ENCODE measurements at regions not wholly inside any gene's neighbourhood (a gene's known extent, or its start where the extent isn't known, plus 50 kb on each side); places are given as distances from the start of the nearest gene placed in this dataset.
"Not testable (repeated sequence)": the region's sequence is repeated elsewhere in the genome, so short reads cannot be mapped to it uniquely, and the experiment has no call there.

DNA sequence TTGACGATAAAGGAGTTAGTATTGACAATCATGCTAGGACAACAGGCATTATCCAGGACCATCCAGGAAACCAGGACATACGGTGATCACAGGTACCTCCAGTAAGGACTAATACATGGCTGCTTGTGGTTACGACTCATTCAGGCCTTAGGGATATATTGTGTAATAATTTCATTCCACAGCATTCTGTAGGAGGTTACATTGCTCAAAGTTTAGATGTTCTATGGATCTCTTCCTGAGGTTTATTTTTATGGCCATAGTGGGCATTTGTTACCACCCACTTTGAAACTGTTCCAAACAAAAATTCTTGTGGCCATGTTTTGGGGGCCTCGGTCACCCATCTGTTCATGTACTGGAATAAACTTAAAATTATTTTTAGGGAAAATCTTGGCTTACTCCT lies 431.6 kb downstream of the METTL4 start:
- in situ Hi-C loops (cut with HindIII; ENCODE audit: low pct_unique_long_range_greater_than_20kb, low sequenced_read_pairs), result no loop called here
- peak in 1 of 2 experiments; percentile 42 for DNase-seq (ENCODE audit: low read depth in 1 of 2, low spot score in 1 of 2)
- TF ChIP-seq JUND (IDR thresholded peaks at IDR 0.05; ENCODE audit: low read depth), result no peak

DNA sequence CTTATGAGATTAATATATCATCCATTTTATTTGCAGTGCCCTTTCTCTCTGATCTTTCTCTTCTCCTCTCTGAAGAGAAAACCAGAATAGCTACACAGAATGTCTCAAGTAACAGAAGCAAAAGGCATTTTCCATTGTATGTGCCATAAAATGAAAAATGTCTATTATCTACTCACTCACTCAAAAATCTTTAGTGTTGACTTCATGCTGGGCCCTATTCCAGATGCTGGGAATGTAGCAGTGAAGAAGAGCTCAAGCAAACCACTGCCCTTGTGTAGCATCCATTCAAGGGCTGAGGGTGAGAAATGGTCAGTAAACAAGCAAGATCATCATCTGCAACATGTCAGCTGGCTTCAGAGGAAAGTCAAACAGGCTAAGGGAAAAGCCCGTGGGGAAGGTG lies 427.7 kb downstream of the METTL4 start:
- in situ Hi-C loops (cut with HindIII; ENCODE audit: low pct_unique_long_range_greater_than_20kb, low sequenced_read_pairs), result no loop called here
- DNase-seq (ENCODE audit: low read depth in 1 of 2, low spot score in 1 of 2), result no peak
- TF ChIP-seq JUND (IDR thresholded peaks at IDR 0.05; ENCODE audit: low read depth), result no peak

DNA sequence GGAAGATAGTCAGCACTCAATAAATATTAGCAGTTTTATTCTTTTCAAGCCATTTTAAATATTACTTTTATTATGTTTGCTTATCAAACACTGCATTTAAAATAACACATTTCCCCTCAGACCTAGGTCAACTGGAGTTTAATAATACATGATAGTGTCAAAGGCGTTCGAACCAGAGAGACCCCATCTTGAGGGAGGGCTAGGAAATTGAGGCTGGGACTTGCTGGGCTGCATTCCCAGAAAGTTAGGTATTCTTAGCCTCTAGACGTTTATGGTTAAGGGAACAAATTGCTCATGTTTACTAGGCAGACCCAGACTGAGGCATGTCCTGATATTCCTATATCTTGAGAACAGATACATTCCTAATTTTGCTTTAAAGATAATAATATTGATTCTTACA lies 426.5 kb downstream of the METTL4 start:
- in situ Hi-C loops (cut with HindIII; ENCODE audit: low pct_unique_long_range_greater_than_20kb, low sequenced_read_pairs), result no loop called here
- no peak for DNase-seq (ENCODE audit: low read depth in 1 of 2, low spot score in 1 of 2)
- TF ChIP-seq JUND (IDR thresholded peaks at IDR 0.05; ENCODE audit: low read depth), result no peak

- in situ Hi-C loops (cut with HindIII; ENCODE audit: low pct_unique_long_range_greater_than_20kb, low sequenced_read_pairs), result no loop called here
- no peak for DNase-seq (ENCODE audit: low read depth in 1 of 2, low spot score in 1 of 2)
- TF ChIP-seq JUND (IDR thresholded peaks at IDR 0.05; ENCODE audit: low read depth), result no peak
These were observed 425.2 kb downstream of the METTL4 start for GRCh38 chr18:2146092-2146491.

DNA sequence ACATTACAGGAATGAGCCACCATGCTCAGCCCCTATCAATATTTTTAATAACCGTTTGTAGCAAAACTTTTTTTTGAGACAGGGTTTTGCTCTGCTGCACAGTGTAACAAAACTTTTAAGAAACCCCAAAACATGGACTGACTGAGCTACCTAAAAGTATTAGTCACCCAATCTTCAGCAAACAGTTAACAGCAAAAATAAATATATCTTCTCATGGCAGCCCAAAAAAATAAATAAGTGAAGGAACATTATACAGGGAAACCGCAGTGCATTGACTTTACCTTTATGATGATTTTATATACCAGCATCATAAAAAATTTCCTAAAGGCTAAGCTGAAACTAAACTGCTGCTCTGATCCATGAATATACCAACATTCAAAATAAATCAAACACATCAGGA lies 424.6 kb downstream of the METTL4 start:
- no peak for TF ChIP-seq JUND (IDR thresholded peaks at IDR 0.05; ENCODE audit: low read depth)
- no peak for DNase-seq (ENCODE audit: low read depth in 1 of 2, low spot score in 1 of 2)
- in situ Hi-C loops (cut with HindIII; ENCODE audit: low pct_unique_long_range_greater_than_20kb, low sequenced_read_pairs), result no loop called here

DNA sequence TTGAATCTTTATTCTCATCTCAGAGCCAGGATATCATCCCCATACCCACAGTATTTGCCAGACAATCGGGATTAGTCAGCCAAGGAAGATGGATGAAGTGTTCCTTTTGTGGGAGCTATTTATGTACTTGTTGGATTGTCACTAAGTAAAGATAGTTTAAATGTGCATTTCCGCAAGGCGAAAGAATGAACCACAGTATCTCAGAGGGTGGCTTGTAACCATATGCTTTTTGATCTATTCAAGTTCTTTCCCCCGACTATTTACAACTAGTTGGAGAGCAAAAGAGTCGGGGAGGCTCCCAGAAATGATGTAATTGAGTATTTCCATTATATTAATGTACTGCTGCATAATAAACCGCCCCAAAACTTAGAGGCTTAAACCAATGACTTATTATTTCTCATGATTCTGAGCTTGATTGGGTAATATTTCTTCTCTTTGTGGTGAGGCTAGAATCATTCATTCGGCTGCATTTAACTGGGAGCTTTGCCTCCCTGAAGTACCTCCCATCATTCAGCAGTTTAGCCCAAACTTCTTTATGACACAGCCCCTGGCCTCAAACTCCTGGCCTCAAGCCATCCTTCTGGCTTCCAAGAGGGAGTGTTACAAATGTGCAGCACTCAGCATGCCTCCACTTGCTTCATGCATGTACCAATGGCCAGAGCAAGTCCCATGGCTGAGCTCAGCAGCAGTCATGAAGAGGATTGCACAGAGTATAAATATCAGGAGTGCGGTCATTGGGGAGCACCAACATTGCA lies 423.7 kb downstream of the METTL4 start:
- in situ Hi-C loops (cut with HindIII; ENCODE audit: low pct_unique_long_range_greater_than_20kb, low sequenced_read_pairs), result no loop called here
- no peak for TF ChIP-seq JUND (IDR thresholded peaks at IDR 0.05; ENCODE audit: low read depth)
- no peak for DNase-seq (ENCODE audit: low read depth in 1 of 2, low spot score in 1 of 2)

GRCh38 chr18:2148823-2149222 lies 422.5 kb downstream of the METTL4 start:
- in situ Hi-C loops (cut with HindIII; ENCODE audit: low pct_unique_long_range_greater_than_20kb, low sequenced_read_pairs), result no loop called here
- no peak for DNase-seq (ENCODE audit: low read depth in 1 of 2, low spot score in 1 of 2)
- no peak for TF ChIP-seq JUND (IDR thresholded peaks at IDR 0.05; ENCODE audit: low read depth)

DNA sequence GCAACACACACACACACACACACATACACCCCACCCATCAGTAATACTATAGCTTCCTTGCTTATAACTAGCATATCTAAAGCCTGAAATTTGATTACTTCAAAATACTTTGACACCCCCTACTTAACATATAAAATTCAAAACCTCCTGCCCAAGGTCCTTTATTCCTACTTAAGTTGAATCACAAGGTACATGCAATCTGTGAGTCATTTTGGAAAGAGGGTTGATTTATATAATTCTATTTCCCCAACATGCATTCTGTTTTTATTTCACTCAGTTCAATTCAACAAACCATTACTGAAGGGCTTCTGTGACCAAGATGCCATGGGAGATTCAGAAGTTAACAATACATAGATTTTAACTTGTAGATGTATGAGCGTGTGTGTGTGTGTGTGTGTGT lies 420.7 kb downstream of the METTL4 start:
- no peak for TF ChIP-seq JUND (IDR thresholded peaks at IDR 0.05; ENCODE audit: low read depth)
- DNase-seq (ENCODE audit: low read depth in 1 of 2, low spot score in 1 of 2), result no peak
- in situ Hi-C loops (cut with HindIII; ENCODE audit: low pct_unique_long_range_greater_than_20kb, low sequenced_read_pairs), result no loop called here

DNA sequence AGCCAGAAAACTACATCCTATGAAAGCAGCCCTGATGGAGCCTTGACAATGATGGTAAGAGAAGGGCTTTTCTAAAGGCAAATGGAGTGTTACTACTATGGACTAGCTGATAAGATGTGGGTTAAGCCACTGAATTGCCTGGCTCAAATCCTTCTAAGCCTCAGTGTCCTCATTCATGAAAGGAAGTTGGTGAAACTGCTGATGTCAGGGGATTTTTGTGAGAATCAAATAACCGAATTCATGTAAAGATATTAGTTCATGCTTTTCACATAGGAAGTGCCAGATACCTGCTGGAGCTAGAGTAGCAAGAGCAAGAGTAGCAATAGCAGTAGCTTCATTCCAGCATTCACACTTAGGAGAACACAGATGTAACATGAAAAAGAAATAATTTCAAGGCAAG lies 417.0 kb downstream of the METTL4 start:
- in situ Hi-C loops (cut with HindIII; ENCODE audit: low pct_unique_long_range_greater_than_20kb, low sequenced_read_pairs), result no loop called here
- no peak for DNase-seq (ENCODE audit: low read depth in 1 of 2, low spot score in 1 of 2)
- no peak for TF ChIP-seq JUND (IDR thresholded peaks at IDR 0.05; ENCODE audit: low read depth)

DNA sequence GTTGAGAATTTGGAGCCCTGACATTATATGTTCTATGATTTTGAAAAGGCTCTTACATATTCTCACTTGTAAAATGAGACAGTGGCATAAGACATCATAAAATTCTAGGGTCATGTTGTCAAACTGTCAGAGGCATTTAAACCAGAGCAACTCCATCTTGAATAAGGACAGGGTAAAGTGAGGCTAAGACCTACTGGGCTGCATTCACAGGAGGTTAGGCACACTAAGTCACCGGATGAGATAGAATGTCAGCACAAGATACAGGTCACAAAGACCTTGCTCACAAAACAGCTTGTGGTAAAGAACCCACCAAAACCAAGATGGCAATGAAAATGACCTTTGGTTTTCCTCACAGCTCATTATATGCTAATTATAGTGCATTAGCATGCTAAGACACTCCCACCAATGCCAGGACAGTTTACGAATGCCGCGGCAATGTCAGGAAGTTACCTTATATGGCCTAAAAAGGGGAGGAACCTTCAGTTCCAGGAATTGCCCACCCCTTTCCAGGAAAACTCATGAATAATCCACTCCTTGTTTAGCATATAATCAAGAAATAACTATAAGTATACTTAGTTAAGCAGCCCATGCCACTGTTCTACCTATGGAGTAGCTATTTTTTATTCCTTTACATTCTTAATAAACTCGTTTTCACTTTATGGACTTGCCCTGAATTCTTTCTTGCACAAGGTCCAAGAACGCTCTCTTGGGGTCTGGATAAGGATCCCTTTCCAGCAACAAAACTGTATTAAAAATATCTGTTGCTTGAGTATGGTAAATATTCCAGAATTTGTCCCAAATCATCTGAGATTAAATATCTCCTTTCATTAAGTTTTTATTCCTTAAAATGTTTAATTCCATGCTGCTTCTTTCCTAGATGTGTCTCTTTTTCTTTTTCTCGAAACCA lies 406.4 kb downstream of the METTL4 start:
- DNase-seq (ENCODE audit: low read depth in 1 of 2, low spot score in 1 of 2), result peak in 1 of 2 experiments; percentile 30
- TF ChIP-seq JUND (IDR thresholded peaks at IDR 0.05; ENCODE audit: low read depth), result no peak
- in situ Hi-C loops (cut with HindIII; ENCODE audit: low pct_unique_long_range_greater_than_20kb, low sequenced_read_pairs), result no loop called here

DNA sequence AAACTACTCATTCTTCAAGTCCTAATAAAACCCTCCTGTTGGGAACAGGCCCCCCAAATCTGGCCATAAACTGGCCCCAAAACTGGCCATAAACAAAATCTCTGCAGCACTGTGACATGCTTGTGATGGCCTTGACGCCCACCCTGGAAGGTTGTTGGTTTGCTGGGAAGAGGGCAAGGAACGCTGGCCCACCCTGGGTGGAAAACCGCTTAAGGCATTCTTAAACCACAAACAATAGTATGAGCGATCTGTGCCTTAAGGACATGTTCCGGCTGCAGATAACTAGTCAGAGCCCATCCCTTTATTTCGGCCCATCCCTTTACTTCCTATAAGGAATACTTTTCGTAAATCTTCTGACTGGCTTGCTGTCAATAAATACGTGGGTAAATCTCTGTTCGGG lies 404.4 kb downstream of the METTL4 start:
- in situ Hi-C loops (cut with HindIII; ENCODE audit: low pct_unique_long_range_greater_than_20kb, low sequenced_read_pairs); DNase-seq (ENCODE audit: low read depth in 1 of 2, low spot score in 1 of 2): not testable (repeated sequence)

DNA sequence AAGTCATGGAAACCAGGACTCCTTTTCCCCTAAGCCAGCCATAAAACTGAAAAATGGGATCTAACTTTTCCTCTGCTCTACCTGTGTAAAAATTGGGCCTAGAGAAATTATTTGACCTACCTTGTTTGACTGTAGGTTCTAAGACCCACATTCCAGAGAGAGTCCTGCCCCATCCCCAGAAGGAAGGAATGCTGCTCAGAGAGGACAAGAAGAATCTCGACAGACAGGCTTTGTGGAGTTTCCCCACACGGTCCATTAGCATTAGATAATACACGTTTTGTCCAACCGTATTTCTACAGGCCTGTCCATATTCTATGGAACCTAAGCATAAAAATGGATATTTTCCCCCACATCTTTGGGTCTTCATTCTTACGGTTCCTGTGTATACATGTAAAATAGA lies 403.3 kb downstream of the METTL4 start:
- in situ Hi-C loops (cut with HindIII; ENCODE audit: low pct_unique_long_range_greater_than_20kb, low sequenced_read_pairs), result no loop called here
- no peak for TF ChIP-seq JUND (IDR thresholded peaks at IDR 0.05; ENCODE audit: low read depth)

DNA sequence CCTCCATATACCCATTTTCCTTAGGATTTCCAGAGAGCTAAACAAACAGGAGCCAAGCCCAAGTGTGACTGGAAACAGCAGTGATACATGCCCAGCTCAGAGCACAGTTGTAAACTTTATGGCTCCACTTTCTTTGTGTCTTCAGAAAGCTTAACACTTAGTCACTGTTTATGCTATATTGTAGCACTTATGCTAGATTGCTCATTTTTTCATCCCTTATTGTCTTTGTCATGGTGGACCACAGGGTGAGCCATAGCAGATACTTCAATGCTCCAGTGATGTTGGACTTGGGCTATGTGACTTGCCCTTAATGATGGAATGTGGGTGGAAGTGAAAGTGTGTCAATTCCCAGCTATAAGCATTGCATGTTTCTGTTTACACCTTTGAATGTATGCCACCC lies 401.6 kb downstream of the METTL4 start:
- TF ChIP-seq JUND (IDR thresholded peaks at IDR 0.05; ENCODE audit: low read depth), result no peak
- DNase-seq (ENCODE audit: low read depth in 1 of 2, low spot score in 1 of 2), result no peak
- in situ Hi-C loops (cut with HindIII; ENCODE audit: low pct_unique_long_range_greater_than_20kb, low sequenced_read_pairs), result no loop called here

More for the DNA sequence above, 403.3 kb downstream of the METTL4 start:
- DNase-seq (ENCODE audit: low read depth in 1 of 2, low spot score in 1 of 2), result peak in 1 of 2 experiments; percentile 85
